Tibial nerve (tissue), 4 donors: ENCODE measurements at regions not wholly inside any gene's neighbourhood (a gene's known extent, or its start where the extent isn't known, plus 50 kb on each side); places are given as distances from the start of the nearest gene placed in this dataset.

Experiments used
- DNase-seq, 2 donors: peaks; one replicate each; pipeline ENCODE4 v3.0.0-alpha.2; 2019; ENCODE audit warnings: low spot score in 2 of 2
- H3K27ac ChIP-seq, 4 donors: fragments of 200-600 bp; sonication (generic) in 3 of 4; one replicate each; pipeline ENCODE4 v1.5.1; 2017 to 2019; ENCODE audit warnings: mild to moderate bottlenecking in 1 of 4
- H3K27me3 ChIP-seq, 2 donors: fragments of 200-600 bp; sonication (generic) in 1 of 2; one replicate each; pipeline versions ENCODE4 v1.5.1 to v1.6.0; 2017 to 2019
- H3K36me3 ChIP-seq, 3 donors: fragments of 200-600 bp; sonication (generic); one replicate each; pipeline ENCODE4 v1.5.1; 2018 to 2019
- H3K4me1 ChIP-seq, 4 donors: fragments of 200-600 bp; sonication (generic) in 3 of 4; one replicate each; pipeline ENCODE4 v1.5.1; 2017 to 2019
- H3K4me3 ChIP-seq, 4 donors: fragments of 200-600 bp; sonication (generic) in 3 of 4; one replicate each; pipeline ENCODE4 v1.5.1; 2017 to 2019; ENCODE audit warnings: mild to moderate bottlenecking in 1 of 4, moderate library complexity in 1 of 4
- H3K9me3 ChIP-seq, 4 donors: fragments of 200-600 bp; sonication (generic) in 3 of 4; one replicate each; pipeline ENCODE4 v1.5.1; 2017 to 2019
- EP300 ChIP-seq, 2 donors: sonication (generic); formaldehyde crosslinking; IDR thresholded peaks; one replicate each; pipeline ENCODE4 v1.6.1; 2017; ENCODE audit warnings: antibody characterized with exemption in 2 of 2, mild to moderate bottlenecking in 1 of 2
- POLR2A ChIP-seq, 2 donors: fragments of 450-650 bp; IDR thresholded peaks; one replicate each; pipeline ENCODE4 v1.6.1; 2017; ENCODE audit warnings: antibody characterized with exemption in 2 of 2, mild to moderate bottlenecking in 2 of 2, moderate library complexity in 2 of 2
- WGBS, 2 donors: methylation state at CpG; one replicate each; pipeline ENCODE4 v1.1.5; 2018; 5-methylcytosine and 5-hydroxymethylcytosine counted together
- TF ChIP-seq, protein P1 (sequence below), 5 experiments: fragments of 200-600 bp in 3 of 5; fragments of 450-650 bp in 2 of 5; sonication (generic) in 3 of 5; IDR thresholded peaks; one replicate each; pipeline ENCODE4 v1.5.1; 2016 to 2019; ENCODE audit warnings: antibody characterized with exemption in 5 of 5, mild to moderate bottlenecking in 3 of 5, moderate library complexity in 2 of 5

DNA sequence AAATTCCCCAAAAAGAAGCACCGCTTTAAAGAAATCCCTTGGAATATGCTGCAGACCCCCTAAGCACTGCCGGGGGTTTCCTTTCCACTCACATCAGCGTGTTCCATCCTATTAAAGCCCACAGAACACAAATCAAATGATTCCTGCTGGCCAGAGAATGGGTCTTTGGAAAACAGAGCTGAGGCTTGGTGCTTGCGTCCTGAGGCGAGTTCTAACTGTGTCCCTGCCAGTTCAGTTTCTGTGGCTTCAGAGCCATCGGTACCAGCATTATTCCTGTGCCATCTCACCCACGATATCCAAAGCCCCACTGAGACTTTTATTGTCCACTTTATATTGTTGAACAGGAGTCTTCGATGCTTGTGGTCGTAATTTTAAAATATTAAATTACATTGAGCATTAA lies 142.0 kb upstream of the SYT13 start:
- 67 to 71% methylated on average over 9 of the region's 9 CpGs for WGBS, 2 donors
- H3K27ac ChIP-seq: no peak overlapping the region
- H3K36me3 ChIP-seq: no peaks in the 10 kb centered on the region
- H3K9me3 ChIP-seq: no peaks in the 10 kb centered on the region
- peaks cover 0 to 8% of the 10 kb centered on the region in 2 donors for H3K27me3 ChIP-seq
- H3K4me1 ChIP-seq: no peaks in the 10 kb centered on the region
- no peak for DNase-seq
- H3K4me3 ChIP-seq: no peak overlapping the region
- TF ChIP-seq POLR2A (IDR thresholded peaks at IDR 0.05): no peak
- TF ChIP-seq, protein P1, sequence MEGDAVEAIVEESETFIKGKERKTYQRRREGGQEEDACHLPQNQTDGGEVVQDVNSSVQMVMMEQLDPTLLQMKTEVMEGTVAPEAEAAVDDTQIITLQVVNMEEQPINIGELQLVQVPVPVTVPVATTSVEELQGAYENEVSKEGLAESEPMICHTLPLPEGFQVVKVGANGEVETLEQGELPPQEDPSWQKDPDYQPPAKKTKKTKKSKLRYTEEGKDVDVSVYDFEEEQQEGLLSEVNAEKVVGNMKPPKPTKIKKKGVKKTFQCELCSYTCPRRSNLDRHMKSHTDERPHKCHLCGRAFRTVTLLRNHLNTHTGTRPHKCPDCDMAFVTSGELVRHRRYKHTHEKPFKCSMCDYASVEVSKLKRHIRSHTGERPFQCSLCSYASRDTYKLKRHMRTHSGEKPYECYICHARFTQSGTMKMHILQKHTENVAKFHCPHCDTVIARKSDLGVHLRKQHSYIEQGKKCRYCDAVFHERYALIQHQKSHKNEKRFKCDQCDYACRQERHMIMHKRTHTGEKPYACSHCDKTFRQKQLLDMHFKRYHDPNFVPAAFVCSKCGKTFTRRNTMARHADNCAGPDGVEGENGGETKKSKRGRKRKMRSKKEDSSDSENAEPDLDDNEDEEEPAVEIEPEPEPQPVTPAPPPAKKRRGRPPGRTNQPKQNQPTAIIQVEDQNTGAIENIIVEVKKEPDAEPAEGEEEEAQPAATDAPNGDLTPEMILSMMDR (IDR thresholded peaks at IDR 0.05): no peak
- TF ChIP-seq EP300 (IDR thresholded peaks at IDR 0.05): no peak

DNA sequence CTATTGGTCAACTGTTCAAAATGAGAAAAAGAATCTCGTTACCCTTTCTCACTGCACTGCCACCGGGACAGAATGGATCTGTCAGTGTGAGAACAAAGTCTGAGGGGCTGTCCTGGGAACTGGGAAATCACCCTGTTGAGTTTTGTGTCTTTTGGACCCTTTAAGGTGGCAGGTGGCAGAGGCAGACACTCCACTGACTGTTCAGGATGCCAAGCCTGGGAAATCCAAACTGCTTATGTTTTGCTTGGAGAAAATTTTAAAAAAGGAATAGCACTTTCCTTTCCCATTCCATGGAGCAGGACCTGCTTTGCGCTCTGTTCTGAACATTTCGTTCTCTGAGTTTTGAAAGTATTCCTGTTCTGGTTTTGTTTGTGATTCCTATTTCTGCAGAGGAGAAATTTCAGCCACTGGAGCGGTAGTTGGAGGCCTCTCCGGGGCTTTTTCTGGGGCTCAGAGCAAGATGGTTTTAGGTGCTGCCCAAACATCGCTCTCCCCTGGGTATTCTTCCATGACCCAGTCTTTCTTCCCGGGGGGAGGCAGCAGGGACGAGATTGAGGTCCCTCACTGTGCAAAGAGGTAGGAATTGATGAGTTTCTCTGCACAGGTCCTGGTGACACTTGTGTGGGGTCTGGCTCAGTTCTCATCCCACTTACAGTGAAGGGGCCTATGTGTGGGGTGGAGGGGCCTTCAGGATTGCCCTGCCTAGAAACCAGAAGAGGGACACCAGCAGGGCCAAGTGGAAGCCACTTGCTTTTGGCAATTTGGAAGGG lies 138.5 kb upstream of the SYT13 start:
- DNase-seq: no peak
- WGBS, 2 donors: 74 to 80% methylated on average over 9 of the region's 9 CpGs
- Histone ChIP-seq H3K36me3 (no peaks in the 10 kb centered on the region), H3K27me3 (no peaks in the 10 kb centered on the region), H3K4me3 (no peak overlapping the region), H3K9me3 (peaks cover 0 to 2% (median 0%) of the 10 kb centered on the region in 4 donors), H3K4me1 (no peaks in the 10 kb centered on the region), H3K27ac (no peak overlapping the region)
- TF ChIP-seq POLR2A (IDR thresholded peaks at IDR 0.05) (no peak), EP300 (IDR thresholded peaks at IDR 0.05) (no peak)
- TF ChIP-seq, protein P1 (IDR thresholded peaks at IDR 0.05): no peak

DNA sequence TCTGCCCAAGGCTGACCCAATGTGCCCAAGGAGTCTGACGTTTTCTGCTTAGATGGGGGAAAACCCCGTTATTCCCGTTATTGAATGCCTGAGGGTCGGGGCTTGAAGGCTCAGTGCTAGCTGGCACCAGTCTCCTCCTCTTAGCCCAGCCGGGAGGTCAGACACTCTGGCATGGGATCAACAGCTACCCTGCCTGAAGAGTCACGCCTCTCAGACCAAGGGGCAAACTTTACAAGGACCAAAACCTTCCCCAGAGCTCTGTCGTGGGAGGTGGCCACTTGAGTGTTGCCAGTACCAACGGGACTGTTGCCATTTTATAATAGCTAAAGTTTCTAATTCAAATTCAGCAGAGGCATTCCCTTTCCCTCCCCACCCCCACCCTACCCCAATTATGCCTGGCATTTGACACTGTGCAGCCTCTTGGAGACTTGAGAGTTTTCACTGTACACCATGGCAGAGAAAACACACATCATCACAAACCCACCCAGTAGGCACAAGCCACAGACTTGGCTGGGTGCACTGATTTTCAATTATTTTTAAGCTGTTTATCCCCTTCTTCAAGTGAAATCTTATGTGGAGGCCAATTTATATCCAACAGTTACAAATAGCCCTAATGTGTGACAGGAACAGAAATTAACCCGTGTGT lies 137.5 kb upstream of the SYT13 start:
- Histone ChIP-seq H3K27me3 (no peaks in the 10 kb centered on the region), H3K4me1 (no peaks in the 10 kb centered on the region), H3K27ac (no peak overlapping the region), H3K4me3 (no peak overlapping the region), H3K9me3 (peaks cover 0 to 11% (median 0%) of the 10 kb centered on the region in 4 donors), H3K36me3 (no peaks in the 10 kb centered on the region)
- DNase-seq: no peak
- TF ChIP-seq EP300 (IDR thresholded peaks at IDR 0.05) (no peak), POLR2A (IDR thresholded peaks at IDR 0.05) (no peak)
- TF ChIP-seq, protein P1 (IDR thresholded peaks at IDR 0.05): no peak
- WGBS, 2 donors: 28% methylated on average over 8 of the region's 9 CpGs

DNA sequence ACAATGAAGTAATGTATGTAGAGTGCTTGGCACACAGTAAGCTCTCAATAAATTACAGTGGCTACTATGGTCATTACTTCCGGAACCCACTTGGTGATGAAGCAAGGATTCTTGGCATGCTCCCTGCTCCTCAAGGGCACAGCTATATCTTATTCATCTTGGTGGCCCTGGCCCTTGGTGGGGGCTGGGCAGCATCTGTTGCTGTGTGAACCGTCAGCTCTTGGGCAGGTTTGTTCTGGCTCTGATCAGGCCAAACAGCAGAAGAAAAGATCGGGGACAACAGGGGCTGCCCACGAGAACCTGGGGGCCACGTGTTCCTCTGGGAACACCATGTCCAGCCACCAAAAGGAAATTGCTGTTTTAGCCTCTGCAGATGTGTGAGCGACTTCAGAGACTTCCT lies 136.9 kb upstream of the SYT13 start:
- no peaks in the 10 kb centered on the region for H3K36me3 ChIP-seq
- peaks cover 0 to 13% (median 0%) of the 10 kb centered on the region in 4 donors for H3K9me3 ChIP-seq
- TF ChIP-seq POLR2A (IDR thresholded peaks at IDR 0.05) (no peak), EP300 (IDR thresholded peaks at IDR 0.05) (no peak)
- TF ChIP-seq, protein P1 (IDR thresholded peaks at IDR 0.05): no peak
- H3K27me3 ChIP-seq: no peaks in the 10 kb centered on the region
- 35 to 51% methylated on average over 6 of the region's 6 CpGs for WGBS, 2 donors
- no peaks in the 10 kb centered on the region for H3K4me1 ChIP-seq
- DNase-seq: no peak
- H3K4me3 ChIP-seq: no peak overlapping the region
- H3K27ac ChIP-seq: no peak overlapping the region

DNA sequence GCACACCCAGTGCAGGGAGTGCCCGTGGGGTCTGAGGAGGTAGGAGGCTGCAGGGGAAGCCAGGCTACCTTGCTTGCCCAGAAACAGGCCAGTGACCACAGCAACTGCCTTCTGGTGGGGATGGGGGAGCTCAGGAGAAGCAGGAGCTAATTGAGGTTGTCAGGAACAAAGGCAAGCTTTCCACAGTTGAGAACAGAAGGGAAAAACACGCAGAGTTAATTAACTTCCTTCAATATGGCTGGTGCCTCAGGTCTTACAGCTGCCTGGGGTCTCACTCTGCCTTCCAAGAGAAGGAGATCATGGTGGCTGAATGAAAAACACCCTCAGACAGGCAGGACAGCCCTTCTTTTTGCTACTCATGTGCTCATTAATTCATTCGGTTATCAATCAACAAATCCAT lies 127.9 kb upstream of the SYT13 start:
- peaks cover 0 to 6% (median 0%) of the 10 kb centered on the region in 4 donors for H3K9me3 ChIP-seq
- H3K27me3 ChIP-seq: peaks cover 0 to 45% of the 10 kb centered on the region in 2 donors
- no peak overlapping the region for H3K4me3 ChIP-seq
- H3K27ac ChIP-seq: no peak overlapping the region
- 52 to 62% methylated on average over 3 of the region's 3 CpGs for WGBS, 2 donors
- H3K4me1 ChIP-seq: no peaks in the 10 kb centered on the region
- H3K36me3 ChIP-seq: no peaks in the 10 kb centered on the region
- TF ChIP-seq, protein P1 (IDR thresholded peaks at IDR 0.05): no peak
- TF ChIP-seq EP300 (IDR thresholded peaks at IDR 0.05) (no peak), POLR2A (IDR thresholded peaks at IDR 0.05) (no peak)
- no peak for DNase-seq
